Smooth muscle cell (in vitro differentiated cells): ENCODE measurements at regions not wholly inside any gene's neighbourhood (a gene's known extent, or its start where the extent isn't known, plus 50 kb on each side); places are given as distances from the start of the nearest gene placed in this dataset.

Source experiments
- DNase-seq: peaks from one replicate; lab custom pipeline; 2025; ENCODE audit not compliant: unreplicated experiment; lab: John Stamatoyannopoulos, UW
- H2AFZ ChIP-seq: fragments of 200-600 bp; sonication (generic); 2 replicates; pipeline ENCODE4 v1.6.0; 2016; ENCODE audit warnings: antibody characterized with exemption, low read depth, mild to moderate bottlenecking
- H3F3A ChIP-seq: fragments of 200-600 bp; sonication (generic); 2 replicates; pipeline ENCODE4 v1.6.0; 2017; ENCODE audit warnings: antibody characterized with exemption, low read depth
- H3K27ac ChIP-seq: fragments of 200-600 bp; sonication (generic); 2 replicates; pipeline ENCODE4 v1.5.1; 2016; ENCODE audit warnings: low read depth, mild to moderate bottlenecking
- H3K27me3 ChIP-seq: fragments of 200-600 bp; sonication (generic); 2 replicates; pipeline ENCODE4 v1.6.1; 2016; ENCODE audit warnings: low read depth, mild to moderate bottlenecking
- H3K36me3 ChIP-seq: fragments of 200-600 bp; sonication (generic); 2 replicates; pipeline ENCODE4 v1.5.1; 2016; ENCODE audit warnings: low read depth
- H3K4me1 ChIP-seq: fragments of 200-600 bp; sonication (generic); 2 replicates; pipeline ENCODE4 v1.5.1; 2016; ENCODE audit warnings: low read depth
- H3K4me2 ChIP-seq: fragments of 200-600 bp; sonication (generic); 2 replicates; pipeline ENCODE4 v1.6.0; 2016; ENCODE audit warnings: mild to moderate bottlenecking
- H3K4me3 ChIP-seq: fragments of 200-600 bp; sonication (generic); 2 replicates; pipeline ENCODE4 v1.5.1; 2016; ENCODE audit warnings: mild to moderate bottlenecking
- H3K79me2 ChIP-seq: fragments of 200-600 bp; sonication (generic); 2 replicates; pipeline ENCODE4 v1.6.0; 2016; ENCODE audit warnings: low read depth, mild to moderate bottlenecking
- H3K9ac ChIP-seq: fragments of 200-600 bp; sonication (generic); 2 replicates; pipeline ENCODE4 v1.6.0; 2016; ENCODE audit warnings: low read depth
- H3K9me3 ChIP-seq: fragments of 200-600 bp; sonication (generic); replicated peaks from 2 replicates; pipeline ENCODE4 v1.5.1; 2016; ENCODE audit warnings: low read depth
- H4K20me1 ChIP-seq: fragments of 200-600 bp; sonication (generic); 2 replicates; pipeline ENCODE4 v1.6.0; 2016; ENCODE audit warnings: low read depth
- CTCF ChIP-seq: fragments of 200-600 bp; sonication (generic); IDR thresholded peaks from 2 replicates; pipeline ENCODE4 v1.5.1; 2017; ENCODE audit warnings: borderline replicate concordance, mild to moderate bottlenecking, antibody characterized with exemption; ENCODE audit not compliant: insufficient read depth, poor library complexity, severe bottlenecking
- WGBS: methylation state at CpG from one replicate; pipeline ENCODE4 v1.1.7; 2016; ENCODE audit warnings: low lambda C conversion rate; 5-methylcytosine and 5-hydroxymethylcytosine counted together

GRCh38 chr2:173749315-173749714 lies 215.9 kb downstream of the SP3 start:
- Histone ChIP-seq H3K4me2 (no peak overlapping the region), H3K9ac (no peak overlapping the region), H3K27ac (no peak overlapping the region), H3F3A (no peaks in the 10 kb centered on the region), H3K27me3 (no peaks in the 10 kb centered on the region), H3K79me2 (no peaks in the 10 kb centered on the region), H3K36me3 (no peaks in the 10 kb centered on the region), H3K4me1 (peaks cover 19% of the 10 kb centered on the region), H4K20me1 (no peaks in the 10 kb centered on the region), H3K9me3 (no peaks in the 10 kb centered on the region), H2AFZ (no peak overlapping the region), H3K4me3 (no peak overlapping the region)
- WGBS, result 85% methylated on average over 2 of the region's 2 CpGs
- DNase-seq, result no peak
- peak; percentile 30 for TF ChIP-seq CTCF

GRCh38 chr2:173750353-173750801 lies 214.8 kb downstream of the SP3 start:
- Histone ChIP-seq H3K4me1 (peaks cover 19% of the 10 kb centered on the region), H3K79me2 (no peaks in the 10 kb centered on the region), H3K4me2 (peak overlapping the region; percentile 76), H3F3A (no peaks in the 10 kb centered on the region), H3K4me3 (peak overlapping the region; percentile 15), H3K27ac (no peak overlapping the region), H3K36me3 (no peaks in the 10 kb centered on the region), H3K9me3 (no peaks in the 10 kb centered on the region), H3K9ac (no peak overlapping the region), H2AFZ (peak overlapping the region; percentile 80), H3K27me3 (no peaks in the 10 kb centered on the region), H4K20me1 (no peaks in the 10 kb centered on the region)
- WGBS, result 13% methylated on average over 7 of the region's 7 CpGs
- TF ChIP-seq CTCF, result no peak
- no peak for DNase-seq

GRCh38 chr2:173750831-173751230 lies 214.3 kb downstream of the SP3 start:
- Histone ChIP-seq H3K4me1 (peaks cover 19% of the 10 kb centered on the region), H3K4me2 (no peak overlapping the region), H3K27ac (no peak overlapping the region), H4K20me1 (no peaks in the 10 kb centered on the region), H3K4me3 (no peak overlapping the region), H3K79me2 (no peaks in the 10 kb centered on the region), H3K36me3 (no peaks in the 10 kb centered on the region), H3K9me3 (no peaks in the 10 kb centered on the region), H3F3A (no peaks in the 10 kb centered on the region), H3K27me3 (no peaks in the 10 kb centered on the region), H3K9ac (no peak overlapping the region), H2AFZ (peak overlapping the region; percentile 80)
- TF ChIP-seq CTCF, result no peak
- 76% methylated on average over 3 of the region's 4 CpGs for WGBS
- DNase-seq, result no peak

- Histone ChIP-seq H3K4me2 (no peak overlapping the region), H3K36me3 (no peaks in the 10 kb centered on the region), H3K27ac (no peak overlapping the region), H3K27me3 (no peaks in the 10 kb centered on the region), H2AFZ (no peak overlapping the region), H4K20me1 (no peaks in the 10 kb centered on the region), H3K4me1 (peaks cover 19% of the 10 kb centered on the region), H3K79me2 (no peaks in the 10 kb centered on the region), H3K4me3 (no peak overlapping the region), H3K9ac (no peak overlapping the region), H3K9me3 (no peaks in the 10 kb centered on the region), H3F3A (no peaks in the 10 kb centered on the region)
- DNase-seq, result no peak
- 87% methylated on average over 9 of the region's 9 CpGs for WGBS
- TF ChIP-seq CTCF, result no peak
Observed at GRCh38 chr2:173751245-173751975, 213.8 kb downstream of the SP3 start.
